HFFc6 (cell line): ENCODE measurements at regions not wholly inside any gene's neighbourhood (a gene's known extent, or its start where the extent isn't known, plus 50 kb on each side); places are given as distances from the start of the nearest gene placed in this dataset.
A peak's percentile ranks its signal among the peaks of the same experiment; 100 is the strongest.

Source experiments
- DNase-seq: peaks from one replicate; pipeline ENCODE4 v3.0.0-alpha.2; 2018
- H3K27ac Mint-ChIP-seq: 2 replicates; pipeline ENCODE4 v1.8.0; 2020; ENCODE audit warnings: mild to moderate bottlenecking, mixed read lengths
- H3K27me3 Mint-ChIP-seq: 2 replicates; pipeline ENCODE4 v1.8.0; 2021; ENCODE audit warnings: mild to moderate bottlenecking, moderate library complexity, mixed read lengths; ENCODE audit not compliant: insufficient read depth
- H3K36me3 Mint-ChIP-seq: 2 replicates; pipeline ENCODE4 v1.8.0; 2021; ENCODE audit warnings: low read depth, mixed read lengths
- H3K4me1 Mint-ChIP-seq: 2 replicates; pipeline ENCODE4 v1.8.0; 2020; ENCODE audit warnings: low read depth, mixed read lengths
- H3K4me3 Mint-ChIP-seq: 2 replicates; pipeline ENCODE4 v1.8.0; 2020; ENCODE audit warnings: mild to moderate bottlenecking, moderate library complexity, mixed read lengths
- H3K9me3 Mint-ChIP-seq: 2 replicates; pipeline ENCODE4 v1.8.0; 2020; ENCODE audit warnings: mild to moderate bottlenecking, mixed read lengths
- CTCF ChIP-seq: fragments of 200-600 bp; sonication (generic); IDR thresholded peaks from 2 replicates; pipeline ENCODE4 v1.5.0; 2021; ENCODE audit warnings: antibody characterized with exemption, mild to moderate bottlenecking

GRCh38 chr18:2485983-2486382 is 85.3 kb downstream of the METTL4 start:
- Mint-ChIP-seq H3K27me3 (peaks cover 1% of the 10 kb centered on the region; the same call in 1 of the 2 replicates), H3K4me1 (peaks cover 38% of the 10 kb centered on the region), H3K27ac (no peak overlapping the region), H3K4me3 (no peak overlapping the region), H3K9me3 (no peaks in the 10 kb centered on the region), H3K36me3 (no peaks in the 10 kb centered on the region)
- TF ChIP-seq CTCF, result no peak
- no peak for DNase-seq

GRCh38 chr18:2486426-2486825 is 84.9 kb downstream of the METTL4 start:
- Mint-ChIP-seq H3K4me1 (peaks cover 34% of the 10 kb centered on the region), H3K9me3 (no peaks in the 10 kb centered on the region), H3K27ac (0 out of 2 replicates have a peak overlapping the region, but pooled peaks have one; percentile 0), H3K4me3 (no peak overlapping the region), H3K36me3 (no peaks in the 10 kb centered on the region), H3K27me3 (peaks cover 1% of the 10 kb centered on the region; the same call in 1 of the 2 replicates)
- no peak for TF ChIP-seq CTCF
- DNase-seq, result no peak
